Naive thymus-derived CD4-positive, alpha-beta T cell (primary cell): ENCODE measurements at regions not wholly inside any gene's neighbourhood (a gene's known extent, or its start where the extent isn't known, plus 50 kb on each side); places are given as distances from the start of the nearest gene placed in this dataset.
"Not testable (repeated sequence)": the region's sequence is repeated elsewhere in the genome, so short reads cannot be mapped to it uniquely, and the experiment has no call there.

Experiments
- ATAC-seq: fragments of 150-1000 bp; cut with Tn5 transposase; 2 replicates; pipeline ENCODE4 v1.10.0; 2021; ENCODE audit warnings: mild to moderate bottlenecking, moderate library complexity
- CTCF ChIA-PET: fragments of 350-600 bp; sonication (Branson Sonifier 250); formaldehyde crosslinking; loops from one replicate; lab custom pipeline; 2021; ENCODE audit warnings: antibody characterized with exemption; lab: Charles Lee
- POLR2A ChIA-PET: fragments of 350-600 bp; sonication (Branson Sonifier 250); formaldehyde crosslinking; loops from one replicate; lab custom pipeline; 2021; ENCODE audit warnings: antibody characterized with exemption, inconsistent platforms; lab: Charles Lee
- DNase-seq, 9 donors: peaks; one replicate each; pipeline versions ENCODE4 v3.0.0 to v3.0.0-alpha.2; 2020 to 2022; ENCODE audit warnings: mixed read lengths in 1 of 9
- H3K27ac ChIP-seq: one replicate; pipeline ENCODE4 v1.7.0; 2013; ENCODE audit warnings: mild to moderate bottlenecking, low read depth, low read length, moderate library complexity
- H3K27me3 ChIP-seq, 2 donors: one replicate each; pipeline ENCODE4 v1.7.0; 2013; ENCODE audit warnings: low read length in 2 of 2, mild to moderate bottlenecking in 2 of 2, moderate library complexity in 2 of 2; ENCODE audit not compliant: control insufficient read depth in 2 of 2, insufficient read depth in 2 of 2
- H3K36me3 ChIP-seq, 3 experiments: 1 replicate in 2 of 3; 2 replicates in 1 of 3; pipeline ENCODE4 v1.7.0; 2013; ENCODE audit warnings: low read length in 3 of 3, mild to moderate bottlenecking in 3 of 3, moderate library complexity in 1 of 3; ENCODE audit not compliant: insufficient read depth in 3 of 3, control insufficient read depth in 2 of 3
- H3K4me1 ChIP-seq, 2 donors: one replicate each; pipeline ENCODE4 v1.7.0; 2013; ENCODE audit warnings: low read length in 2 of 2, mild to moderate bottlenecking in 2 of 2, moderate library complexity in 1 of 2; ENCODE audit not compliant: control insufficient read depth in 2 of 2, insufficient read depth in 2 of 2
- H3K4me3 ChIP-seq: 2 replicates; pipeline ENCODE4 v1.7.0; 2013; ENCODE audit warnings: mild to moderate bottlenecking, low read length
- H3K9me3 ChIP-seq, 3 experiments: 1 replicate in 2 of 3; 2 replicates in 1 of 3; pipeline ENCODE4 v1.7.0; 2013; ENCODE audit warnings: low read length in 3 of 3; ENCODE audit not compliant: control insufficient read depth in 2 of 3
- H3K27ac Mint-ChIP-seq, 9 donors: one replicate each; pipeline ENCODE4 v1.8.0; 2020 to 2022; ENCODE audit warnings: mixed read lengths in 9 of 9, mild to moderate bottlenecking in 8 of 9, moderate library complexity in 5 of 9, inconsistent platforms in 2 of 9
- H3K27me3 Mint-ChIP-seq, 5 donors: one replicate each; pipeline ENCODE4 v1.8.0; 2021 to 2022; ENCODE audit warnings: mixed read lengths in 5 of 5, mild to moderate bottlenecking in 1 of 5
- H3K36me3 Mint-ChIP-seq, 5 donors: one replicate each; pipeline ENCODE4 v1.8.0; 2020 to 2022; ENCODE audit warnings: mixed read lengths in 5 of 5, mild to moderate bottlenecking in 3 of 5, inconsistent platforms in 1 of 5
- H3K4me1 Mint-ChIP-seq, 7 donors: one replicate each; pipeline ENCODE4 v1.8.0; 2020 to 2022; ENCODE audit warnings: mixed read lengths in 7 of 7, mild to moderate bottlenecking in 3 of 7, inconsistent platforms in 1 of 7
- H3K4me3 Mint-ChIP-seq, 10 donors: one replicate each; pipeline ENCODE4 v1.8.0; 2020 to 2022; ENCODE audit warnings: mild to moderate bottlenecking in 10 of 10, mixed read lengths in 10 of 10, moderate library complexity in 6 of 10, inconsistent platforms in 2 of 10
- H3K9me3 Mint-ChIP-seq, 11 donors: one replicate each; pipeline ENCODE4 v1.8.0; 2020 to 2022; ENCODE audit warnings: mixed read lengths in 11 of 11, mild to moderate bottlenecking in 4 of 11, inconsistent platforms in 1 of 11, moderate library complexity in 1 of 11
- intact Hi-C, 2 donors: fragments of 100-400 bp; cut with micrococcal nuclease; formaldehyde crosslinking; loops; one replicate each; pipeline ENCODE4 v1.15.1; 2023

GRCh38 chr15:47897525-47897924 lies 180.2 kb downstream of the SEMA6D start:
- Mint-ChIP-seq H3K27me3 (peaks cover 0 to 5% (median 0%) of the 10 kb centered on the region in 5 donors), H3K27ac (no peak overlapping the region), H3K4me1 (no peaks in the 10 kb centered on the region), H3K9me3 (peaks cover 0 to 17% (median 7%) of the 10 kb centered on the region in 11 donors), H3K4me3 (no peak overlapping the region), H3K36me3 (no peaks in the 10 kb centered on the region)
- DNase-seq = no peak
- ChIA-PET CTCF (no interaction called here), POLR2A (no interaction called here)
- ATAC-seq = no peak
- Histone ChIP-seq H3K27ac (no peak overlapping the region), H3K27me3 (no peaks in the 10 kb centered on the region), H3K9me3 (no peaks in the 10 kb centered on the region), H3K4me1 (no peaks in the 10 kb centered on the region), H3K4me3 (no peak overlapping the region), H3K36me3 (no peaks in the 10 kb centered on the region)
- intact Hi-C loops = no loop called here

DNA sequence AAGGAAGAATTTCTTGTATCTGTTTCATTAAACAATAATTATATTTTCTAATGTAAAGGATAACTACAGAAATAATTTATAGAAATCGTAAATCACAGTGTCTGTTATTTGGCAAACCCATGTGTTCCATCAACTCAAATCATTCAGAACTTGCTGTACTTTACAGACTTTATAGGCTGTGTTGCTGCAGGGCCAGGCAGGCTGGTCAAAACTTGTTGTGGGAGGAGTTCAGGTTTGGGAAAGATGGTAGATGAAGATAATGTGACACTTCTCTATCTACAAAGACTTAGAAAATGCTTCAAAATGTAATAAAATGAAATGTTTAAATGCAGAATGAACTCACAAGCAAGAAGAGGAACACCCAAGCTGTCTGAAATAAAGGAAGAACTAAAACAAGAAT lies 183.4 kb downstream of the SEMA6D start:
- peaks cover 10 to 31% (median 16%) of the 10 kb centered on the region in 11 donors for H3K9me3 Mint-ChIP-seq
- POLR2A ChIA-PET = no interaction called here
- peaks cover 0 to 4% (median 0%) of the 10 kb centered on the region in 5 donors for H3K36me3 Mint-ChIP-seq
- no peaks in the 10 kb centered on the region for H3K4me1 Mint-ChIP-seq
- Histone ChIP-seq H3K4me3 (no peak overlapping the region), H3K9me3 (peaks cover 0 to 11% (median 0%) of the 10 kb centered on the region in 3 experiments), H3K27me3 (no peaks in the 10 kb centered on the region), H3K36me3 (no peaks in the 10 kb centered on the region), H3K4me1 (no peaks in the 10 kb centered on the region), H3K27ac (no peak overlapping the region)
- CTCF ChIA-PET = no interaction called here
- no peak overlapping the region for H3K27ac Mint-ChIP-seq
- ATAC-seq (no peak), DNase-seq (no peak)
- intact Hi-C loops = no loop called here
- H3K4me3 Mint-ChIP-seq = no peak overlapping the region
- H3K27me3 Mint-ChIP-seq = peaks cover 0 to 4% (median 0%) of the 10 kb centered on the region in 5 donors

- Histone ChIP-seq H3K9me3 (peaks cover 0 to 11% (median 0%) of the 10 kb centered on the region in 3 experiments), H3K4me1 (no peaks in the 10 kb centered on the region), H3K27me3 (no peaks in the 10 kb centered on the region), H3K4me3 (no peak overlapping the region), H3K36me3 (no peaks in the 10 kb centered on the region), H3K27ac (no peak overlapping the region)
- Mint-ChIP-seq H3K27me3 (peaks cover 0 to 4% (median 0%) of the 10 kb centered on the region in 5 donors), H3K36me3 (peaks cover 0 to 4% (median 4%) of the 10 kb centered on the region in 5 donors), H3K4me3 (no peak overlapping the region), H3K27ac (no peak overlapping the region), H3K9me3 (peaks cover 10 to 35% (median 15%) of the 10 kb centered on the region in 11 donors), H3K4me1 (no peaks in the 10 kb centered on the region)
- no peak for ATAC-seq
- intact Hi-C loops = no loop called here
- no peak for DNase-seq
- POLR2A ChIA-PET = no interaction called here
- CTCF ChIA-PET = no interaction called here
These were observed 186.1 kb downstream of the SEMA6D start for GRCh38 chr15:47903368-47903767.

GRCh38 chr15:47908486-47908885 lies 191.2 kb downstream of the SEMA6D start:
- H3K9me3 Mint-ChIP-seq = peaks cover 4 to 15% (median 10%) of the 10 kb centered on the region in 11 donors
- H3K27me3 Mint-ChIP-seq = peaks cover 0 to 13% (median 0%) of the 10 kb centered on the region in 5 donors
- Histone ChIP-seq H3K4me3 (no peak overlapping the region), H3K4me1 (no peaks in the 10 kb centered on the region), H3K27ac (no peak overlapping the region), H3K36me3 (no peaks in the 10 kb centered on the region), H3K27me3 (no peaks in the 10 kb centered on the region), H3K9me3 (peaks cover 0 to 4% (median 0%) of the 10 kb centered on the region in 3 experiments)
- no peaks in the 10 kb centered on the region for H3K4me1 Mint-ChIP-seq
- POLR2A ChIA-PET = no interaction called here
- intact Hi-C loops = no loop called here
- peaks cover 0 to 4% (median 4%) of the 10 kb centered on the region in 5 donors for H3K36me3 Mint-ChIP-seq
- H3K4me3 Mint-ChIP-seq = no peak overlapping the region
- no peak for DNase-seq
- CTCF ChIA-PET = no interaction called here
- no peak for ATAC-seq
- no peak overlapping the region for H3K27ac Mint-ChIP-seq

DNA sequence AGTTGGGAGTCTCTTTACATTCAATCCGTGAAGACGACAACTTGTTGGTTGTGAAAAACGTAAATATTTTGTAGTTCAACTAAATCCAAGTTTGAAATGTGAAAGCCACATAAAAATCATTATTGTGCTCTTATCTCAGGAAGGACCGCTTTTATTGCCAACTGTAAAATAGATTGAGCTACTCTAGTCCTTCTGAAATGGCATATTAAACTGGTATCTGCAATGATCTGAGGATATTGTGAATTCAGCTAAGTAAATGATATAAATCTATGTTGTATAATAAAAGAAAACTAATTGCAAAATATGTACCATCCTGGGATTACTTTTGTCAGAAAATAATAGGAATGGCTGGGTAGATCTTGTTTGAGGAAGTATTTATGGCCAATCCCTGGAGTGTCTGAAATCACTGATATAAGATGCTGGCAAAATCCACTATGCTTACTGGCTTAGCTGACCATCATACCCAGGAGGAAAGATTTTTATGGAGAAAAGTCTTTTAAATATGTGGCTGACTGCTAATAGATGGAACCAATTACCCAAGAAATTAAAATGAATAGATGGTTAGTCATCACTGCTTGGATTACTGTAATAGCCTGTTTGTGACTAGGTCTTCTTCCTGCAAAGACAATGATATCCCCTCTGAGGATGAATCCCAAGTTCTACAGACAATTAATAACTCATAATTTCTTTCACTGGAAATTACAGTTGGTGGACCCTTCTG lies 191.8 kb downstream of the SEMA6D start:
- Mint-ChIP-seq H3K27me3 (peaks cover 0 to 13% (median 0%) of the 10 kb centered on the region in 5 donors), H3K4me3 (no peak overlapping the region)

GRCh38 chr15:47912910-47913309 lies 195.6 kb downstream of the SEMA6D start:
- intact Hi-C loops, H3K27ac Mint-ChIP-seq, H3K36me3 ChIP-seq, H3K9me3 ChIP-seq, H3K4me3 ChIP-seq, H3K4me3 Mint-ChIP-seq, ATAC-seq, H3K9me3 Mint-ChIP-seq, POLR2A ChIA-PET, H3K27me3 ChIP-seq, H3K4me1 Mint-ChIP-seq, CTCF ChIA-PET, H3K4me1 ChIP-seq, H3K27ac ChIP-seq, DNase-seq, H3K36me3 Mint-ChIP-seq: not testable (repeated sequence)
- peaks cover 0 to 14% (median 0%) of the 10 kb centered on the region in 5 donors for H3K27me3 Mint-ChIP-seq

More for the DNA sequence above, 191.8 kb downstream of the SEMA6D start:
- Histone ChIP-seq H3K36me3 (no peaks in the 10 kb centered on the region), H3K9me3 (no peaks in the 10 kb centered on the region), H3K27me3 (no peaks in the 10 kb centered on the region), H3K4me3 (no peak overlapping the region), H3K27ac (no peak overlapping the region), H3K4me1 (no peaks in the 10 kb centered on the region)
- intact Hi-C loops = no loop called here
- CTCF ChIA-PET = no interaction called here
- POLR2A ChIA-PET = no interaction called here
- H3K9me3 Mint-ChIP-seq = peaks cover 0 to 9% (median 5%) of the 10 kb centered on the region in 11 donors
- DNase-seq = no peak
- H3K27ac Mint-ChIP-seq = no peak overlapping the region
- ATAC-seq = no peak
- peaks cover 0 to 4% (median 0%) of the 10 kb centered on the region in 5 donors for H3K36me3 Mint-ChIP-seq
- no peaks in the 10 kb centered on the region for H3K4me1 Mint-ChIP-seq

- H3K4me1 ChIP-seq = no peaks in the 10 kb centered on the region
- no peaks in the 10 kb centered on the region for H3K27me3 ChIP-seq
- Mint-ChIP-seq H3K27ac (no peak overlapping the region), H3K4me3 (no peak overlapping the region), H3K36me3 (no peaks in the 10 kb centered on the region), H3K9me3 (peaks cover 0 to 5% (median 0%) of the 10 kb centered on the region in 11 donors), H3K4me1 (no peaks in the 10 kb centered on the region), H3K27me3 (peaks cover 0 to 13% (median 4%) of the 10 kb centered on the region in 5 donors)
- no peak for ATAC-seq
- no peak for DNase-seq
- no peak overlapping the region for H3K4me3 ChIP-seq
- no peak overlapping the region for H3K27ac ChIP-seq
- intact Hi-C loops = no loop called here
- POLR2A ChIA-PET = no interaction called here
- CTCF ChIA-PET = no interaction called here
- no peaks in the 10 kb centered on the region for H3K9me3 ChIP-seq
- no peaks in the 10 kb centered on the region for H3K36me3 ChIP-seq
These were observed 200.6 kb downstream of the SEMA6D start for GRCh38 chr15:47917881-47918280.
